ENCODE measurements at regions not wholly inside any gene's neighbourhood (a gene's known extent, or its start where the extent isn't known, plus 50 kb on each side); places are given as distances from the start of the nearest gene placed in this dataset.
"Not testable (repeated sequence)": the region's sequence is repeated elsewhere in the genome, so short reads cannot be mapped to it uniquely, and the experiment has no call there.

GRCh38 chr4:81375745-81376144 lies 96.0 kb downstream of the RASGEF1B start:
- DNase-seq, result no peak

- no peak for DNase-seq
Observed at GRCh38 chr4:81369886-81370285, 101.8 kb downstream of the RASGEF1B start.

GRCh38 chr4:81366779-81367178 lies 104.9 kb downstream of the RASGEF1B start:
- DNase-seq, result no peak

- DNase-seq, result no peak
Observed at GRCh38 chr4:81360737-81361136, 111.0 kb downstream of the RASGEF1B start.

GRCh38 chr4:81359207-81359606 lies 112.5 kb downstream of the RASGEF1B start:
- DNase-seq, result no peak

GRCh38 chr4:81358154-81358553 lies 113.6 kb downstream of the RASGEF1B start:
- no peak for DNase-seq

- DNase-seq, result no peak
Observed at GRCh38 chr4:81356621-81357020, 115.1 kb downstream of the RASGEF1B start.

GRCh38 chr4:81355136-81355535 lies 116.6 kb downstream of the RASGEF1B start:
- DNase-seq, result no peak

- DNase-seq, result no peak
Observed at GRCh38 chr4:81353861-81354260, 117.8 kb downstream of the RASGEF1B start.

GRCh38 chr4:81352446-81352835 lies 119.3 kb downstream of the RASGEF1B start:
- no peak for DNase-seq

GRCh38 chr4:81351654-81352445 lies 119.9 kb downstream of the RASGEF1B start:
- peak; percentile 64 for DNase-seq

GRCh38 chr4:81350040-81350439 lies 121.7 kb downstream of the RASGEF1B start:
- DNase-seq, result no peak

GRCh38 chr4:81348778-81349094 lies 123.0 kb downstream of the RASGEF1B start:
- DNase-seq, result no peak

GRCh38 chr4:81348086-81348777 lies 123.5 kb downstream of the RASGEF1B start:
- DNase-seq, result no peak

- no peak for DNase-seq
Observed at GRCh38 chr4:81346719-81347118, 125.0 kb downstream of the RASGEF1B start.

- DNase-seq, result no peak
Observed at GRCh38 chr4:81343536-81343935, 128.2 kb downstream of the RASGEF1B start.

GRCh38 chr4:81343046-81343445 lies 128.0 kb upstream of the PRKG2 start:
- no peak for DNase-seq

GRCh38 chr4:81337211-81337610 lies 122.2 kb upstream of the PRKG2 start:
- no peak for DNase-seq

- no peak for DNase-seq
Observed at GRCh38 chr4:81335122-81335912, 120.3 kb upstream of the PRKG2 start.

- DNase-seq, result no peak
Observed at GRCh38 chr4:81330018-81330417, 115.0 kb upstream of the PRKG2 start.

- no peak for DNase-seq
Observed at GRCh38 chr4:81326581-81326980, 111.6 kb upstream of the PRKG2 start.

GRCh38 chr4:81324594-81324993 lies 109.6 kb upstream of the PRKG2 start:
- DNase-seq, result not testable (repeated sequence)

- no peak for DNase-seq
Observed at GRCh38 chr4:81319657-81320056, 104.6 kb upstream of the PRKG2 start.
